ENCODE measurements at regions not wholly inside any gene's neighbourhood (a gene's known extent, or its start where the extent isn't known, plus 50 kb on each side); places are given as distances from the start of the nearest gene placed in this dataset.
"Not testable (repeated sequence)": the region's sequence is repeated elsewhere in the genome, so short reads cannot be mapped to it uniquely, and the experiment has no call there.

- TF ChIP-seq, protein P1, sequence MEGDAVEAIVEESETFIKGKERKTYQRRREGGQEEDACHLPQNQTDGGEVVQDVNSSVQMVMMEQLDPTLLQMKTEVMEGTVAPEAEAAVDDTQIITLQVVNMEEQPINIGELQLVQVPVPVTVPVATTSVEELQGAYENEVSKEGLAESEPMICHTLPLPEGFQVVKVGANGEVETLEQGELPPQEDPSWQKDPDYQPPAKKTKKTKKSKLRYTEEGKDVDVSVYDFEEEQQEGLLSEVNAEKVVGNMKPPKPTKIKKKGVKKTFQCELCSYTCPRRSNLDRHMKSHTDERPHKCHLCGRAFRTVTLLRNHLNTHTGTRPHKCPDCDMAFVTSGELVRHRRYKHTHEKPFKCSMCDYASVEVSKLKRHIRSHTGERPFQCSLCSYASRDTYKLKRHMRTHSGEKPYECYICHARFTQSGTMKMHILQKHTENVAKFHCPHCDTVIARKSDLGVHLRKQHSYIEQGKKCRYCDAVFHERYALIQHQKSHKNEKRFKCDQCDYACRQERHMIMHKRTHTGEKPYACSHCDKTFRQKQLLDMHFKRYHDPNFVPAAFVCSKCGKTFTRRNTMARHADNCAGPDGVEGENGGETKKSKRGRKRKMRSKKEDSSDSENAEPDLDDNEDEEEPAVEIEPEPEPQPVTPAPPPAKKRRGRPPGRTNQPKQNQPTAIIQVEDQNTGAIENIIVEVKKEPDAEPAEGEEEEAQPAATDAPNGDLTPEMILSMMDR (IDR thresholded peaks at IDR 0.05), result not testable (repeated sequence)
- TF ChIP-seq EZH2 (IDR thresholded peaks at IDR 0.05; ENCODE audit: borderline replicate concordance, insufficient read depth, low read depth, low read length, poor library complexity, severe bottlenecking), result not testable (repeated sequence)
Observed at GRCh38 chr7:98770085-98770484, 99.7 kb downstream of the TMEM130 start.
